Memory B cell (primary cell): ENCODE measurements at regions not wholly inside any gene's neighbourhood (a gene's known extent, or its start where the extent isn't known, plus 50 kb on each side); places are given as distances from the start of the nearest gene placed in this dataset.

Experiments used
- ATAC-seq: fragments of 150-1000 bp; cut with Tn5 transposase; 2 replicates; pipeline ENCODE4 v1.10.0; 2021; ENCODE audit warnings: low read depth, mild to moderate bottlenecking, moderate library complexity
- DNase-seq, 2 donors: peaks; one replicate each; pipeline ENCODE4 v3.0.0; 2022; ENCODE audit warnings: low spot score in 2 of 2
- H3K27ac Mint-ChIP-seq: one replicate; pipeline ENCODE4 v1.8.0; 2022; ENCODE audit warnings: mild to moderate bottlenecking, moderate library complexity, mixed read lengths
- H3K27me3 Mint-ChIP-seq: one replicate; pipeline ENCODE4 v1.8.0; 2022; ENCODE audit warnings: mixed read lengths
- H3K36me3 Mint-ChIP-seq: one replicate; pipeline ENCODE4 v1.8.0; 2022; ENCODE audit warnings: mild to moderate bottlenecking, mixed read lengths
- H3K4me1 Mint-ChIP-seq: one replicate; pipeline ENCODE4 v1.8.0; 2022; ENCODE audit warnings: mixed read lengths
- H3K4me3 Mint-ChIP-seq: one replicate; pipeline ENCODE4 v1.8.0; 2022; ENCODE audit warnings: mild to moderate bottlenecking, moderate library complexity, mixed read lengths
- H3K9me3 Mint-ChIP-seq: one replicate; pipeline ENCODE4 v1.8.0; 2022; ENCODE audit warnings: mixed read lengths

DNA sequence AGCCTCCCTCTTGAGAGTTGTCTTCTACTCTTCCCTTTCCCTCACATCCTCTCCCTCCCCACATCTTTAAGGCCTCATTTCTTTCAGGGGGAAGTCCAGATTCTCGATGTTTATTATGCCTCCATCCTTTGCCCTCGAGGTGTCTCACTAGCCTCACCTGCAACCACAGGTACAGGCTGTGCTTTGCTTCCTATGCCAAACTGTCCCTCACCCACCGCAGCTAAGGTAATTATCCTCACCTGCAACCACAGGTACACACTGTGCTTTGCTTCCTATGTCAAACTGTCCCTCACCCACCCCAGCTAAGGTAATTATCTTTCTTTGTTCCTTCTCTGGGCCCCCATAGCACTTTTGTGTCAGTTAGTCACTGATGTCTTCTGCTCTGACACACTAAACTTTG is 328.1 kb upstream of the SNX7 start:
- Mint-ChIP-seq H3K4me1 (no peaks in the 10 kb centered on the region), H3K27me3 (no peaks in the 10 kb centered on the region), H3K4me3 (no peak overlapping the region), H3K9me3 (no peaks in the 10 kb centered on the region), H3K27ac (no peak overlapping the region), H3K36me3 (no peaks in the 10 kb centered on the region)
- no peak for ATAC-seq
- DNase-seq = no peak

DNA sequence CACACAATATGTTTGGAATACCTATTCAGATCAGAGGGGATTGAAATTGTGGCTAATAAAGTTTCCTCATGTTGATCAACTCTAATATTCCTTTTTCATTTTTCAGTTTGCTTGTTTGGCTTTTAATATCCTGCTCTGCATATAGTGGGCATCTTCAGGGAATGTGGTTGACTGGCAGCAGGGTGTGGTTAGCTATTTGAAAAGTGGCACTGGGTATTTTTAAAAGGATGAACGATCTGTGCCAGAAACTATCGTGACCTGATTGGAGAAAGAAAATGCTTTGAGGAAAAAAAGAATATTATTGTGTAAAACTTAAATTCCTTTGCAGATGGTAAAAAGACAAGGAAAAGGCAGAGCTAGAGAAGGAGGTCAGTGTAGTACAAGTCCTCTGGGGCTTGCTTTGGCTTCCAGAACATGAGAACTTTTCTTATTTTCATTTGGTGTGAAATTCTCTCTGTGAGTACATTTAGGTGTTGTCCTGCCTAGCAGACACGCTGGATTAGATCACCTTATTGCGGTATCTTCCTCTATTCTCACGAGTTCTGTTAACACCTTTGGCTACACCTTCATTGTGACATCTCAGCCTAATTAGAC is 329.7 kb upstream of the SNX7 start:
- ATAC-seq (no peak), DNase-seq (no peak)
- Mint-ChIP-seq H3K36me3 (no peaks in the 10 kb centered on the region), H3K27ac (no peak overlapping the region), H3K9me3 (no peaks in the 10 kb centered on the region), H3K4me1 (no peaks in the 10 kb centered on the region), H3K4me3 (no peak overlapping the region), H3K27me3 (no peaks in the 10 kb centered on the region)

DNA sequence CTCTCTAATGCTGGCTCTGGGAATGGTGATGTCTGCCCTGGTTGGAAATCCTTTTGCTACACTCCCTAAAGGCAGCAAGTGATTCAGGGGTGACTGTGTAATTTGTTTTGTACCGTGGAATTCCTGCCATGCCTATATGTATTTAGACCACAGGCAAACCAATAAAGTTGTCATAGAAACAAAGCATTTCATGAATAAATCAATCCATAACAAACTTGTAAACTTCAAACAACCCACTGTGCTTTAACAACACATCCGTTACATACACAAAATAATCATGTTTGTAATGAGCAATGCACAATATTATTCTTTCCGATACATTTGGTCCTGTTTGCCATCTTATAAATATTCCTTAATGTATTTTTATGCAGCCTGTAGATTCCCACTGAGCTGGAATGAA is 330.3 kb upstream of the SNX7 start:
- Mint-ChIP-seq H3K27me3 (no peaks in the 10 kb centered on the region), H3K4me1 (no peaks in the 10 kb centered on the region), H3K4me3 (no peak overlapping the region), H3K9me3 (no peaks in the 10 kb centered on the region), H3K36me3 (no peaks in the 10 kb centered on the region), H3K27ac (no peak overlapping the region)
- no peak for DNase-seq
- no peak for ATAC-seq

DNA sequence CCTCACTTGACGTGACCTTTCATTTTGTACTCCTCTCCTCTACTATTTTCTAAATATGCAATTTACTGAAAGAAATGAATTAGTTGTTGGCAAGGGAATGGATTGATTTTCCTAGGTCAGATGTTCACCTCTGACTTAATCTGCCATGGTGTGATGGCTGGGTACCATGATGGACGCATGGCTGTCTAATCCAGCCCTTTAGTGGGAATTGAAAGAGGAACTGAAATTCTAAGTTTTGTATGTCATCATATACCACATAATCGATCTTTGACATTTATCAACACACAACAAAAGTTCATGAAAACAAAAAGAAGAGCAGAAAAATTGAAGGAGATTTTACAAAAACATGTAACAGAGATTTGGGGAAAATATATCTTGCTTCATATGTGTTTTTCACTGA is 331.3 kb upstream of the SNX7 start:
- Mint-ChIP-seq H3K27ac (no peak overlapping the region), H3K27me3 (no peaks in the 10 kb centered on the region), H3K36me3 (no peaks in the 10 kb centered on the region), H3K9me3 (no peaks in the 10 kb centered on the region), H3K4me3 (no peak overlapping the region), H3K4me1 (no peaks in the 10 kb centered on the region)
- DNase-seq (no peak), ATAC-seq (no peak)

DNA sequence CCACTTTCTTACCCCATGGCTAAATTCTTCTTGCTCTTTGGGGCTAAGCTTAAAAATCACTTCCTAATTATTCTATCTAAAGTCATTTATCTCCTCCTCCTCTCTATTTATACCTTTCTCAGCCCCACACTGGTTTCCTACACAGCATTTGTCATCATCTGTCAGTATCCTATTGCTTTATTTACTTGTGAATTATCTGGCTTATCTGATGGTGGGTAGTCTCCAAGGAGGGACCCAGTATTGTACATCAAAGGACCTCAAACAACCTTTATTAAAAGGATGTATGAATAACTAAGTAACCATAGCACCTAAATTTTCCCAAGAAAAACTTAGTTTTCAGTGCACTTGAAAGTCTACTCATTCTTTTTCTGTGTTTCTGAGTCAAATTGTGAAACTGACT is 332.7 kb upstream of the SNX7 start:
- no peaks in the 10 kb centered on the region for H3K36me3 Mint-ChIP-seq

DNA sequence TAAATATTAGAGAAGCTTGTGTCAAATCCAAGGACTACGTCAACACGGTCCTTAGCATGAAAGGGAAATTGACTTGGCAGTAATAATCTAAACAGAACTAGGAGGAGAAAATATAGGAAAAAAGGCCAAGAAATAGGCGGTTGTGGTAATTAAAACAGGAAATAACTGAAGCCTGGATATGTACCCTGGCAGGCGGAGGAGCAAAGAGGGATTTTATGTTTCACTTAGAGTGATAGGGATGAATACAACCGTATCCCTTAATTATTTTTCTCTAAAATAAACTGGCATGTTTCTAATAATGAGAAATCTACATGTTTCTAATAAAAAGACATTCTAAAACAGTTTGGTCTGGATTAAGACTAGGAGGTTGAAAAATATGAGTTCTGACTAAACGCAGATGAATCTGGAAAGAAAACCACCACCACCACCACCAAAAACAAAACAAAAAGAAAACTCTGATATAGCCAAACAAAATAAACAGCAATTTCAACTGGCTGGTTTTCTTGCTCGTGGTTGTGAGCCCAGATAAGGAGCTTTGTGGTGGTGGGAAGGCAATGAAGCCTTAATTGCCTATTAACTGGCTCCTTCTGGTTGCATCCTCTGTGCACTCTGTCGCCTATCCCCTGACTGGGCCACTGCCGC is 334.2 kb upstream of the SNX7 start:
- Mint-ChIP-seq H3K9me3 (no peaks in the 10 kb centered on the region), H3K27ac (no peak overlapping the region), H3K36me3 (no peaks in the 10 kb centered on the region), H3K4me1 (no peaks in the 10 kb centered on the region), H3K4me3 (no peak overlapping the region), H3K27me3 (no peaks in the 10 kb centered on the region)
- no peak for DNase-seq
- no peak for ATAC-seq

More for the DNA sequence above, 332.7 kb upstream of the SNX7 start:
- DNase-seq (no peak), ATAC-seq (no peak)
- no peak overlapping the region for H3K4me3 Mint-ChIP-seq
- no peaks in the 10 kb centered on the region for H3K27me3 Mint-ChIP-seq
- H3K4me1 Mint-ChIP-seq = no peaks in the 10 kb centered on the region
- H3K9me3 Mint-ChIP-seq = no peaks in the 10 kb centered on the region
- no peak overlapping the region for H3K27ac Mint-ChIP-seq

DNA sequence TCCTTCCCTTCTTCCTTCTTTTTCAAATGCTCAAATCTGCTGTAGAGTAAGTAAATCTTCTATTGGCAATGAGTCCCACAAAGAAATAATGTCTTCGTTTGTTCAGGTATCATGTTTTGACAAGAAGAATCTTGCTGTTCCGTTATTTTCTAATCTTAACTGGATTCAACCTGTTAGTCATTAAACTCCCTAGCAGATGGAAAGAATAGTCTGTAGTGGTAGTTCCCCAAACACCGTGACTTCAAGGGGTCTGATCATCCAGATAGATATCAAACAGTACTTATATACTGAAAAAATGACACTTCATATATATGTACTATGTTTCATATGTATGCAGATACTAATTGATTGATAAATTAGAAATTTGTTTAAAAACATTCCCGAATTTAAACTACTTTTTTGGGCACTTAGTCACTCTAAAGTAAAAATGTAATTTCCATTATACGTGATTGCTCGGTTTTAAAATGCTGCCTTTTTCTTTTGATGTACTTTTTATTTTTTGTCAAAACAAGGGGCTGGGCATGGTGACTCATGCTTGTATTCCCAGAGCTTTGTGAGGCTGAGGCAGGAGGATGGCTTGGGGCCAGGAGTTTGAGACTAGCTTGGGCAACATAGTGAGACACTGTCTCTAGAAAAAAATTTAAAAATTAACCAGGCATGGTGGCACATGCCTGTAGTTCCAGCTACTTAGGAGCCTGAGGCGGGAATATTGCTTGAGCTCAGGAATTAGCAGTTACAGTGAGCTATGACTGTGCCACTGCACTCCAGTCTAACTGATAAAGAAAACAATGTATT is 335.7 kb upstream of the SNX7 start:
- DNase-seq (no peak), ATAC-seq (no peak)
- H3K4me1 Mint-ChIP-seq = no peaks in the 10 kb centered on the region
- no peaks in the 10 kb centered on the region for H3K9me3 Mint-ChIP-seq
- no peaks in the 10 kb centered on the region for H3K27me3 Mint-ChIP-seq
- H3K27ac Mint-ChIP-seq = no peak overlapping the region
- H3K36me3 Mint-ChIP-seq = no peaks in the 10 kb centered on the region
- no peak overlapping the region for H3K4me3 Mint-ChIP-seq

DNA sequence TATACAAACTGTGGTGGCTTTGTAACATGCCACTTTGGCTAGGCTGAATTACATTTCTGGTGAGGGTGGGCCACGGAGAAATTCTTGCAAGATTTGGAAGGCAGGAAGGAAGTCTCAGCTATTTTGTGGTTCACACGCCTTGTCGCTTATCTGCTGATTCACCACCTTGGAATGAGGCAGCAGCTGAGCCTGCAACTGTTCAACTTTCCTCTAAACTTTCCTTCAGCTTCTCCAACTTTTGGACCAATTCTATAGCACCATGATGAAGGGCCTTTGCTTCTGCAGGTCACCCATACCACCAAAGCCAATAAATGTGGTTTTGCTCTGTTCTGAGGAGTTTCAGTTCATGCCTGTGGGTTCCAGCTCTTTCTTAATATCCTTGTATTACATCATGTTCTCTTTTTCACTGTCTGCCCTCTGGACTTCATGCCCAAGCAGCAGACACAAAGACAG is 337.6 kb upstream of the SNX7 start:
- DNase-seq = no peak
- no peaks in the 10 kb centered on the region for H3K9me3 Mint-ChIP-seq
- H3K4me3 Mint-ChIP-seq = no peak overlapping the region
- H3K27ac Mint-ChIP-seq = no peak overlapping the region
- no peaks in the 10 kb centered on the region for H3K36me3 Mint-ChIP-seq
- H3K4me1 Mint-ChIP-seq = no peaks in the 10 kb centered on the region
- no peak for ATAC-seq
- no peaks in the 10 kb centered on the region for H3K27me3 Mint-ChIP-seq

DNA sequence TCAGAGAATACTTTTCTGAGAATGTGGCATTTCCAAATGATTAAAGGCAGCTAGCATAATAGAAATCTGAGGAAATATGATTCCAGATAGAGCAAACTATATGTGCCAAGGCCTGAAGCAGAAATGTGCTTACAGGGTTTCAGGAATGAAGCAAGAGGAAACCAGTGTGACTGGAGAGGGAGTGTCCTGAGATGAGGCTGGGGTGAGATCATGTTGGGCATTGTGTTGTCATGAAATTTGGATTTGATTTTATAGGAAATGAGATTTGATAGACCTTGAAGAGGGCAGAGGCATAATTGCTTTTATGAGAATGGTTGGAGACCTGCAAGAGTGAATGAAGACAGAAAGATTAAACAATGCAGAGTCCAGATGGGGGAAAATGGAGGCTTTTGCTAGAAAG is 338.1 kb upstream of the SNX7 start:
- Mint-ChIP-seq H3K27ac (no peak overlapping the region), H3K4me1 (no peaks in the 10 kb centered on the region), H3K36me3 (no peaks in the 10 kb centered on the region), H3K4me3 (no peak overlapping the region), H3K9me3 (peaks cover 1% of the 10 kb centered on the region), H3K27me3 (no peaks in the 10 kb centered on the region)
- ATAC-seq = no peak
- DNase-seq = no peak

DNA sequence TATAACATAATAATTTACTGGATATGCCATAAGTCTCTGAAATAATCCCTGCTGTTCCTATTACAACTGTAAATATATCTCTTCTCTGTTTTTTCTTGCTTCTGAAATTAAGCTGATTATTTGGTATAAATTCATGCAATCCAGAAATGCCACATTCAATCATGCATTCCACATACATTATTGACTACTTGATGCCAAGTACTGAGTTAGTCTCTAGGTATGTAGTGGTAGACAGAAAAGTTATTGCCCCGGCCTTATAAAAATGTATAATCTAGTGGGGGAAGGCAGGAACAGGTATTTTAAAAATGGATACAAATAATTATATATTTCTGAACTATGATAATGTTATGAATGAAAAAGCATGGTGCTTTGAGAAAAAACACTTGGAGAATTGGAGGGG is 338.6 kb upstream of the SNX7 start:
- ATAC-seq (no peak), DNase-seq (no peak)
- Mint-ChIP-seq H3K4me3 (no peak overlapping the region), H3K4me1 (no peaks in the 10 kb centered on the region), H3K36me3 (no peaks in the 10 kb centered on the region), H3K9me3 (peaks cover 1% of the 10 kb centered on the region), H3K27ac (no peak overlapping the region), H3K27me3 (no peaks in the 10 kb centered on the region)

DNA sequence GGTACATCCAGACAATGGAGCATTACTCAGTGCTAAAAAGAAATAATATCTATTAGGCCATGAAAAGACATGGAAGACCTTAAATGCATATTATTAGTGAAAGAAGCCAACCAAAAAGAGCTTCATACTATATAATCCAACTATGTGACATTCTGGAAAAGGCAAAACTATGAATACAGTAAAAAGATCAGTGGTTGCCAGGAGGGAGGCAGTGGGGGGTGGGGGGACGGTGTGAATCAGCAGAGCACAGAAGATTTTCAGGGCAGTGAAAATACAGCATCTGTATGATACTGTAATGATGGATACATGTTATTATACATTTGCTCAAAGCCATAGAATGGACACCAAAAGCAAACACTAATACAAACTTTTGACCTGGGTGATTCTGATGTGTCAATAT is 339.4 kb upstream of the SNX7 start:
- H3K4me1 Mint-ChIP-seq = no peaks in the 10 kb centered on the region
- no peak overlapping the region for H3K4me3 Mint-ChIP-seq
- ATAC-seq (no peak), DNase-seq (no peak)
- H3K27ac Mint-ChIP-seq = no peak overlapping the region
- peaks cover 1% of the 10 kb centered on the region for H3K9me3 Mint-ChIP-seq
- no peaks in the 10 kb centered on the region for H3K27me3 Mint-ChIP-seq
- no peaks in the 10 kb centered on the region for H3K36me3 Mint-ChIP-seq

DNA sequence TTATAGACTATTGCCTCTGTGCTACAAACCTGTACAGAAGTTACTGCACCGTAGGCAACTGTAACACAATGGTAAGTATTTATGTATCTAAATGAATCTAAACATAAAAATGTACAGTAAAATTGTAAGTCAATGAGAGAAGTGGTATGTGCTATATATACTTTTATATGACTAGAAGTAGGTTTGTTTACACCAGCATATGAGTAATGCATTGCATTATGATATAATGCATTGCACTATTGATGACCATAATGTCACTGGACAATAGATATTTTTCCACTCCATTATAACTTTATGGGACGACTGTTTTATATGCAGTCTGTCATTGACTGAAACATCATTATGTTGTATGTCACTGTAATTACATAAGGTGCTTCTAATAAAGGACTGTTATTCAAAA is 340.3 kb upstream of the SNX7 start:
- no peaks in the 10 kb centered on the region for H3K36me3 Mint-ChIP-seq
- ATAC-seq (no peak), DNase-seq (no peak)
- no peaks in the 10 kb centered on the region for H3K27me3 Mint-ChIP-seq
- no peaks in the 10 kb centered on the region for H3K4me1 Mint-ChIP-seq
- no peak overlapping the region for H3K4me3 Mint-ChIP-seq
- no peak overlapping the region for H3K27ac Mint-ChIP-seq
- H3K9me3 Mint-ChIP-seq = peaks cover 1% of the 10 kb centered on the region

DNA sequence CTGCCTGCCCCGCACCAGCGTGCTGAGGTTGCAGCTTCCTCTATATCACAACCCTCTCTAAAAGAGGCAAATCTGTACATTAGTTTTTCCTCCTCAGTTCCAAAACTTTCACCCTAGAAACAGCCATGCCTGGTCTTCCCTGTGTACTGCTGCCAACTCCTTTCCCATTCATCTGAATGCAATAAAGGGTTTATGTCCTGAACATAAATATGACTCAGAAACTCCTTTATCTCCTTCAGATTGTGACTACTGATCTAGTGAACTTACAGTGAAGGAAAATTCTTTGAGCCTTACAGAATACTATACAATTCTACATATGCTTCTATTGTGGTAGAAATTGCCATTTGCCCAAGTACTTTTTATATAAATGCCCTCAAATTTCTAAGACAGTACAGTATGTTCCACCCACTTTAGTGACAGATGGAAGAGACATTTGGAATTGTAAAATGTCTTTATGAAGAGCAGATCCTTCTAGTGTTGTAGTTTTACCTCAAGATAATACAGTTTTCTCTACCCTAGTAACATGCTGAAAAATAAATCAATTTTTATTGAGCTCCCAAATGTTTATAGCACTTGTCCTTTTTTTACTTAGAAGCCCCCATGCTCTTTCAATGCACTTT is 345.1 kb upstream of the SNX7 start:
- Mint-ChIP-seq H3K9me3 (peaks cover 1% of the 10 kb centered on the region), H3K4me3 (no peak overlapping the region), H3K4me1 (no peaks in the 10 kb centered on the region), H3K36me3 (no peaks in the 10 kb centered on the region), H3K27ac (no peak overlapping the region), H3K27me3 (no peaks in the 10 kb centered on the region)
- DNase-seq = no peak
- no peak for ATAC-seq

DNA sequence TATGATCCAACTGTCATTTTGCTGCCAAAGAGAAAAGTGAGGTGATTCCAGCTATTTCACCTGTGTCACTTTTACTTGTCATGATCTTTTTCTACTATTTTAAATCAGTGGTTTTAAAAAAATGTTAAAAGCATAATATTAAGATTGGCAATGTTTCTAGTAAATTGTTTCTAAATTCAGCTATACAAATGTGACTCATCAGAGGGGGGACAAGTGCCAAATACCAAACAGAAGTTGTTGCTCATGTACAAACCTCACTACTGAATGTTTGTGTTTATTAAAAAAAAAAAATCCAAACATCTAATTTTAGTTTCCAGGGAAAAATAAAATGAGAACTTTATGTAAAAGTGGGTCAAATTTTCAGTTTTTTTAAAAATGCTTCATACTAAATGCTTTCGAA is 346.2 kb upstream of the SNX7 start:
- Mint-ChIP-seq H3K36me3 (no peaks in the 10 kb centered on the region), H3K4me1 (no peaks in the 10 kb centered on the region), H3K9me3 (peaks cover 1% of the 10 kb centered on the region), H3K4me3 (no peak overlapping the region), H3K27ac (no peak overlapping the region), H3K27me3 (no peaks in the 10 kb centered on the region)
- ATAC-seq (no peak), DNase-seq (no peak)
